Stimulated activated memory B cell treated with anti-CD40 and anti-IgM and Interleukin-4, amounts not matched to agents 10 μg/mL and 1 μg/mL and 100 μg/mL, for 72 hours (primary cell): ENCODE measurements at regions not wholly inside any gene's neighbourhood (a gene's known extent, or its start where the extent isn't known, plus 50 kb on each side); places are given as distances from the start of the nearest gene placed in this dataset.

Experiments
- ATAC-seq: fragments of 150-1000 bp; cut with Tn5 transposase; 2 replicates; pipeline ENCODE4 v1.10.0; 2021
- H3K27ac Mint-ChIP-seq: one replicate; pipeline ENCODE4 v1.8.0; 2022; ENCODE audit warnings: mild to moderate bottlenecking, mixed read lengths
- H3K27me3 Mint-ChIP-seq: one replicate; pipeline ENCODE4 v1.8.0; 2022; ENCODE audit warnings: mixed read lengths
- H3K36me3 Mint-ChIP-seq: one replicate; pipeline ENCODE4 v1.8.0; 2022; ENCODE audit warnings: mixed read lengths
- H3K4me1 Mint-ChIP-seq: one replicate; pipeline ENCODE4 v1.8.0; 2022; ENCODE audit warnings: mixed read lengths
- H3K4me3 Mint-ChIP-seq: one replicate; pipeline ENCODE4 v1.8.0; 2022; ENCODE audit warnings: mild to moderate bottlenecking, moderate library complexity, mixed read lengths
- H3K9me3 Mint-ChIP-seq: one replicate; pipeline ENCODE4 v1.8.0; 2022; ENCODE audit warnings: mixed read lengths

- no peaks in the 10 kb centered on the region for H3K9me3 Mint-ChIP-seq
- ATAC-seq, result no peak
- H3K4me1 Mint-ChIP-seq, result peaks cover 46% of the 10 kb centered on the region
- no peak overlapping the region for H3K4me3 Mint-ChIP-seq
- peak overlapping the region; percentile 90 for H3K27ac Mint-ChIP-seq
- H3K36me3 Mint-ChIP-seq, result peaks cover 21% of the 10 kb centered on the region
- H3K27me3 Mint-ChIP-seq, result peaks cover 46% of the 10 kb centered on the region
Measured at GRCh38 chr9:129491487-129491855, 129.4 kb downstream of the C9orf50 start.

- H3K27ac Mint-ChIP-seq, result peak overlapping the region; percentile 90
- H3K36me3 Mint-ChIP-seq, result peaks cover 21% of the 10 kb centered on the region
- H3K27me3 Mint-ChIP-seq, result peaks cover 45% of the 10 kb centered on the region
- H3K4me1 Mint-ChIP-seq, result peaks cover 45% of the 10 kb centered on the region
- no peaks in the 10 kb centered on the region for H3K9me3 Mint-ChIP-seq
- no peak for ATAC-seq
- peak overlapping the region; percentile 48 for H3K4me3 Mint-ChIP-seq
Measured at GRCh38 chr9:129490583-129491486, 130.1 kb downstream of the C9orf50 start.

DNA sequence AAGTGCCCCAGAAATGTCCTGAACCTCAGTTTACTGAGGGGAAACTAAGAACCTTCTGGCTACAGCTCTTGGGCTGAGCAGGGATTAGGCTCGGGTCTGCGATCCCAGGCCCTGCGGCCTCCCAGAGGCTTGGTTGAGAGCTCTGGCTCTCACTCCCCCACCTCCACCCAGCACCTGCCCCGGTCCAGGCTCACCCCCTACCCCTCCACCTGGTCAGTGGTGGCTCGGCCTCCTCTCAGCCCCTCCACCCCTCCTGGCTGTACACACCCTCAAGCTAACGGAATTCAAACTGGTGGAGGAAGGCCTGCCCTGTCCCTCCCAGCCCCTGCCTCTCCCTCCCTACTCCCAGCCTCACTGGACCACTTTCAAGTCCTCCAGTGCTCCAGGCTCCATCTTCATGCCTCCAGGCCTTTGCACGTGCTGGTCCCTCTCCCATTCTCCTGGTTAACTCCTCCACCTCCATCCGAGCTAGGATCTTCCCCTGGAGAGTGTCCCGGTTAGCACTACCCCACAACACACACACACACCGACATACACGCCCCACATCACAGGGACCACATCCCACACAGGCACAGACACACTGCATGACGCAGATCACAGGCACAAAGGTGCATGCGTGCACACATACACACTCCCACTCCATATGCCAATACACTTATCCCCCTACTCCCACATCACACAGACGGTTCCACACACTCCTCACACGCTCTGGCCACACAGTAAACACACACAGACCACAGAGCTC is 130.9 kb downstream of the C9orf50 start:
- H3K27me3 Mint-ChIP-seq, result peaks cover 45% of the 10 kb centered on the region
- peak overlapping the region; percentile 90 for H3K27ac Mint-ChIP-seq
- peaks cover 38% of the 10 kb centered on the region for H3K4me1 Mint-ChIP-seq
- no peak for ATAC-seq
- peak overlapping the region; percentile 70 for H3K4me3 Mint-ChIP-seq
- H3K36me3 Mint-ChIP-seq, result peaks cover 21% of the 10 kb centered on the region
- no peaks in the 10 kb centered on the region for H3K9me3 Mint-ChIP-seq

DNA sequence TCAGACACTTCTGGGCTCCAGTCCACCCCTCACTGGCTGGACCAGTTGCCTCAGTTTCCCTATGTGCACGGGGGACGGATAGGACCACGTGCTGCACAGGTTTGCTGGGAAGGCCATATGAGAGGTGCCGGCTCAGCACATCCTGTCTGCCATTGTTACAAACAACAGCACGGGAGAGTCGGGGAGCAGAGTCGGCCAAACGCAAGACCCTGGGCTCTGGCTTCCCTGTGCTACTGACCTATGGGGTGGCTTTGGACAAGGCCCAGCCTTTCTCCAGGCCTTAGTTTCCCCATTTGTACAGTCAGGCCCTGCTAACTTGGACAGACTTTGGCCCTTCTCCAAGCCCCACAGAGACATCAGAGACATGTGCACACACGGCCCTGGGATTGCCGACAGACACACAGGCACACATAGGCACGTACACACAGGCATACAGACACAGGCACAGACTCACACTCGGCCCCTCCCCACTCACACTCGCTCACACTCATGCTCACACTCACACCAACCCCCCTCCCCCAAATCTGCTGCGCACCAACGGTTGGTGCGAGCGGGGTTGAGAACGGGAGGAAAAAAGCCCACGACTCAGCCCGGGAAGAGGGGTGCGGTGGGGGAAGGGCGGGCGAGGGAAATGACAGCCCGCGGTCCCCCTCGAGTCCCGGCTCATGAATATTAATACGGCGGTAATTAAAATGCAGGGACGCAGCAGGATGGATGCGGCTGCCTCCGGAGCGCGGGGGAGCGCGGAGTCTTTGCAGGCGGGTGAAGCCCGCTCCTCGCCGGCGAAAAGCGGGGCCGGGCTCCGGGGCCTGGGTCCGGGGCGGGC is 133.0 kb downstream of the C9orf50 start:
- Mint-ChIP-seq H3K4me1 (peaks cover 41% of the 10 kb centered on the region), H3K27me3 (peaks cover 42% of the 10 kb centered on the region), H3K4me3 (peak overlapping the region; percentile 81), H3K36me3 (peaks cover 15% of the 10 kb centered on the region), H3K27ac (peak overlapping the region; percentile 90), H3K9me3 (no peaks in the 10 kb centered on the region)
- ATAC-seq, result peak; percentile 35

DNA sequence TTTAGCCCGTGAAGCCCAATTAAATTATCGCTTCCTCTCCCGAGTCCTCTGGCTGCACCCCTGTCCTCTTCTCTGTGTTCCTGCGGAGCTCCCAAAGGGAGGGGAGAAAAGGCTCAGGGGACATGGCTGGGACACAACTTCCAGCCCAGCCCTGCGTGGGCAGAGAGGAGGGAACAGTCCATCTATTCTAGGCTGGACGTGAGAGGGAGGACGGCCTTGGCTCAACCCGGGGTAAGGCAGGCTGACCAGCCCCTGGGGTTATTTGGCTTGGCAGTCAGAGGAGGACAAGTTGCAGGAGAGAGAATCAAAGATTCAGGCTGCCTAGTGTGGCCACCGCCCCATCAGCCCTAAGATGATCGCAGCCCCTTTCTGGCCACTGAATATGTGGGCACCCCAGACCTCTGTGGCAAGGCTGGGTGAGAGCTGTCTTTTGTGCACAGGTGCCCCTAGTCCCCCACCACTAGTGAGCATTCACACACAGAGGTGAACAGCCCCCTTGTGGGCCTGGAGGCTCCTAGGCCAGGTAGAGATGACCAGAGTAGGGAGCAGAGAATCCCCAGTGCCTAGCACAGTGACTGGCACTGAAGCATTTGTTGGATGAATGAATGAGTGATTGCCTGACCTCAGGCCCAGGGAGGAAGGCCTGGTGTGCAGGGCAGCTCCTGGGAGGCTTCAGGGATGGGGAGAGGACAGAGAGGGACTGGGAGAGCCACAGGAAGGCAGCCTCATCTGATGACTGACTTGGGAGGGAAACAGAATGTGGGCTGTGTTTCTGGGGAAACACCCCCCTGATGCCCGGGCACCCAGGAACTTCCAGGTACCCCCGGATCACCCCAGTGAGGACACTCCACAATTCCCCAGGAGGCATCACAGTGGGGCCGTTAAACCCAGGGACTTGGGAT is 133.9 kb downstream of the C9orf50 start:
- Mint-ChIP-seq H3K4me3 (peak overlapping the region; percentile 48), H3K36me3 (peaks cover 15% of the 10 kb centered on the region), H3K9me3 (no peaks in the 10 kb centered on the region), H3K4me1 (peaks cover 41% of the 10 kb centered on the region), H3K27me3 (peaks cover 34% of the 10 kb centered on the region), H3K27ac (peak overlapping the region; percentile 90)
- ATAC-seq, result no peak

DNA sequence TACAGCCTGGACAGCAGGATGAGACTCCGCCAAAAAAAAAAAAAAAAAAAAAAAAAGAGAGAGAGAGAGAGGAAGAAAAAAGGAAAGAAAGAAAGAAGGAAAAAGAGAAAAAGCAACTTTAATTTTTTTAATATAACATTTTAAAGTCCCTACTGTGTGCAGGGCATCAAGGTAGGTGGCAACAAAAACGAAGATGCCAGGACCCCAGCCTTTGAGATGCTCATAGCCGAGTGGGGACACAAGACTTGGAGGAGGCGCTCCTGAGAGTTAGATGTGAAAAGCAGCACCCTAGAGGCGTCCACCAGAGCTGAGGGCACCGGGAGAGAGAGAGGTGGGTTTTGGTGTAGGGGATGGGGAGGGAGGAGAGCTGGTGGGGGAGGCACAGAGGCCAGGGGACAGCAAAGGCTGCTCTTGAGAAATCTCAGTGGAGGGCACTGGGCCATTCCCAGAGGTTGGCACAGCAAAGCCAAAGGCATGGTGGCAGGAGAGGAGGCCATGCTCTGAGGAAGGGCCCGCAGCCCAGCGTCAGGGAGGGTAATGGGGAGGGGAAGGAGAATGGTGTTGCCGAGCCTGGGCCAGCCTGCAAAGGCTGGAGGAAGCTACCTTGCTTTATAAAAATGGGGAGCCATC is 135.6 kb downstream of the C9orf50 start:
- H3K4me3 Mint-ChIP-seq, result no peak overlapping the region
- peaks cover 33% of the 10 kb centered on the region for H3K27me3 Mint-ChIP-seq
- no peaks in the 10 kb centered on the region for H3K9me3 Mint-ChIP-seq
- peaks cover 34% of the 10 kb centered on the region for H3K4me1 Mint-ChIP-seq
- peaks cover 3% of the 10 kb centered on the region for H3K36me3 Mint-ChIP-seq
- ATAC-seq, result no peak
- no peak overlapping the region for H3K27ac Mint-ChIP-seq

DNA sequence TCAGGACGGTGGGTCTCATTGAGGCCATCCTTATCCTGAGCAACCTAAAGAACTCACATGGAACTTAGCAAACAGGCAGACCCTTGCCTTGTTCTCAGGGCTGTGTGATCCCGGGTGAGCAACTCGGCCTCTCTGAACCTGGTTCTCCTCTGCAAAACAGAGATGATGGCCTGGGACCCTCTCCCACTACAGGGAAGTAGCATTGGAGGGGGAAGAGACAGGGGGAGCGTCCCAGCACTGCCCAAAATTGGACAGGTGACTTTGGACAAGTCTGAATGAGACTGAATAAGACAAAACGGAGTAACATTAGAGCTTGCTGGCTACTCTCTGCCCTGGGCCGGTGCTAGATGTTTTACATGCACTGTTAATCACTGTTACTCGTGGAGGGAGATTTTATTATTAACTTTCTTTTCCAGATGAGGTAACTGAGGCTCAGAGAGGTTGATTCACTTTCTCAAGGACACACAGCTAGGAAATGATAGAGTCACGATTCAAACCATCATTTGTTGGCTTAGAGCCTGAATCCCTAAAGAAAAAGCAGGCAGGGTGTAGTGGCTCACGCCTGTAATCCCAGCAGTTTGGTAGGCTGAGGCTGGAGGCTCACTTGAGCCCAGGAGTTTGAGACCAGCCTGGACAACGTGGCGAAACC is 136.4 kb downstream of the C9orf50 start:
- Mint-ChIP-seq H3K9me3 (no peaks in the 10 kb centered on the region), H3K36me3 (no peaks in the 10 kb centered on the region), H3K27me3 (peaks cover 30% of the 10 kb centered on the region), H3K27ac (peak overlapping the region; percentile 8), H3K4me3 (no peak overlapping the region), H3K4me1 (peaks cover 30% of the 10 kb centered on the region)
- ATAC-seq, result no peak

DNA sequence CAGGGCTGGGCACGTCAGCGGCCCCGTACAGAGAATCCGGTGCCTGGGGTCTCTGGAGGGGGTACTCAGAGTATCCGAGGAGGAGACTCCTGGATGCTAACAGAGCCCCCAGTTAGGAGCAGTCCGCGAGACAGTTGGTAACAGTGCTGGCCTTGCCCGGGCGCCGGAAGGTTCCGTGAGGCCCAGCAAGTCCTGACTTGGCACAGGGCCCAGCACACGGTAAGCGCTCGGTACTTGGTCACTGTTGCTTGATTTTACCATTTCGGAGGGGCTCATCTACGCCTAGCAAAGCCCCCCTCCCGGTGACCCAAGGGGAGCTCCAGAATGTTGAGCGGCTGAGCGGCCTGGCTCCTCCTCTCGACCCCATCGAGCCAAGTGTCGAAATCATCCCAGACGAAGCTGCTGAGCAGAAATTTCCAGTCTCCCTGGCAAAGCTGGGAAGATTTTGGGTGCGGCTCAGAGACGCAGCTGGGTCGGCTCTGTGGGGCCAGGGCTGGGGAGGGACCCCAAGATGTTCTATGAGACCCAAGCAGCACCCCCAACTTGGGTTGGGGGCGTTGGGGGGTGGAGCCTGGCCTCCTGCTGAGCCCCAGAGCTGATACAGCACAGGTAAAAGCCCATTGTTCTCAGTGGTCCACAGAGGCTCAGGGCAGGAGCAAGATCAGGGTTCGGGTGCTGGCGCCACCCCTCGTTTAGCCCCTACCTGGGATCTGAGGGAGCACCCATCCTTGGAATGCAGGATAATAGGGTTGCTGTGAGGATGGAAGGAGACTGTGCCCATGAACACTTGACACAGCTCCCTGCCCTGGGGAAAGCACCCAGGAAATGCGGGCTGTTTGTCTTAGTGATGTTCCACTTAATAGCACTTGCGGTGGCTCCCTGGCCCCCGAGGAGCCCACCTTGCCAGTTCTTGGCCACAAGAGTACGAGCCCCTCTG is 137.2 kb downstream of the C9orf50 start:
- Mint-ChIP-seq H3K4me3 (peak overlapping the region; percentile 49), H3K27me3 (peaks cover 37% of the 10 kb centered on the region), H3K4me1 (peaks cover 24% of the 10 kb centered on the region), H3K27ac (peak overlapping the region; percentile 8), H3K36me3 (no peaks in the 10 kb centered on the region), H3K9me3 (no peaks in the 10 kb centered on the region)
- no peak for ATAC-seq

DNA sequence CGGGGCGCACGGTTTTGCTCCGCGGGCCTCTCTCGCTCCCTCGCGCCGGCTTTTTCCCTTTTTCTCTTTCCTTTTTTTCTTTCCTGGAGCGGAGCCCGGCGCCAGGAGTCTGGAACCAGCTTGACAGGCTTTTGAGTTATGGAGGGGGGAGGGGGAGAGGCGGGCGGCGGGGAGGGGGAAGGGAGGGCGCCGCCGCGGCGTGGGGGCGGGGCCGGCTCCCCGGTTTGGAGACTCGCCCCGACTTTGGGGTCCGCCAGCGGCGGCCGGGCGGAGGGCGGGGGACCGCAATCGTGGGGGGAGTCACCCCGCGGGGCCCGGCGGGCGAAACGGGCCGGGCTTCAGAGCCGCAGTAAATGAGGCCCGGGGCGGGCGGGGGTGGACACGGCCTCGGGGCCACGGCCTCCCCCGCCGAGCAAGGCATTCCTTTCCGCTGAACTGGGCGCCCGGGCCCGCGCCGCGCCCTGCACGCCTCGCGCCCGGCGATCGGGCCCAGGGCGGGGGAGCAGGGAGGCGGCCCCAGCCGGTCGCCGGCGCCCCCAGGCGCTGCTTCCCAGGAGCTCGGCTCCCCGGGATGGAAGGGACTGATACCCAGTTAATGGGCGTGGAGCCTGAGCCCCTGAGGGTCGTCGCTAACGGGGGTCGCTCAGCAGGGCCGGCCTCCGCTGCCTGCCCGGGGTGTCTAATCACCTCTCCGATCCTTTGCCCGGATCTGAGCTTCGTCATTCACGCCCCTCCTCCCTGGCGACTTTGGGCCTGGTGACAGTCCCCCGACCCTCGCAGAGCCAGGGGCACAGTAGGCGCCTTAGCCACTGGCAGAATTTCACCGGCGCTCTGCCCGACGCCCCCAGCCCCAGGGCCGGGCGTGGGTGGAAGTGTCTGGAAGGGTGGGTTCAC is 138.1 kb downstream of the C9orf50 start:
- Mint-ChIP-seq H3K27me3 (peaks cover 46% of the 10 kb centered on the region), H3K9me3 (no peaks in the 10 kb centered on the region), H3K4me1 (peaks cover 18% of the 10 kb centered on the region), H3K27ac (no peak overlapping the region), H3K36me3 (no peaks in the 10 kb centered on the region), H3K4me3 (peak overlapping the region; percentile 49)
- ATAC-seq, result peak; percentile 25

DNA sequence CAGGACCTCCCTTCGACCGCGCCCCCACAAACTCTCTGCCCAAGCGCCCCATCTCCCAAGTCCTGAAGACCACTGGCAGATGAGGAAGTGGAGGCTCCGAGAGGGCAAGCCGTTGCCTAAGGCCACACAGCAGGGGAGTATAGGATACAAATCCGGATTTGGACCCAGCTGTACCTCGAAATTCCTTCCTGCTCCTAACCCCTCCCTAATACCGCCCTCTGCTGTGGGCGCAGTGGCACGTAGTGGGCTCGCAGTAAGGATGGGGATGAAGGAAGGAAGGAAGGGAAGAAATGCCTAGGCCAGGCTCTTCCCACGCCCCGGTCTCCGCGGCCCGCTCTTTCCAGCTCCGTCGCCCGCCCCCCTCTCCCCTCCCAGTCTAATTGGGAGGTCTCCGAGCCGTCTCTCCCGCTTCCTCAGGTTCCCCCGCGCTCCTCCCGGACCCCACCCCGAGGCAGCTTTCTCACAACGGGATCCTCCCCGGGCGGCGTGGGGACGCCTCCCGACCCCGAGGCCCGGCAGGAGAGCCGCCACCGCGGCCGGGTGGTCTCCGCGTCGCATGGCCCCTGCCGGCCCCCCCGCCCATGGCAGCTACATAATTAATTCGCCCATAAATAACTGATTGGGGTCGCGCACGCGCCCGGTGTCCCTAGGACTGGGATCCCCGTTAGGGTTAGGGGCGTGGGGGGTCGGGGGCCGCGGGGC is 138.9 kb downstream of the C9orf50 start:
- no peak for ATAC-seq
- no peak overlapping the region for H3K27ac Mint-ChIP-seq

DNA sequence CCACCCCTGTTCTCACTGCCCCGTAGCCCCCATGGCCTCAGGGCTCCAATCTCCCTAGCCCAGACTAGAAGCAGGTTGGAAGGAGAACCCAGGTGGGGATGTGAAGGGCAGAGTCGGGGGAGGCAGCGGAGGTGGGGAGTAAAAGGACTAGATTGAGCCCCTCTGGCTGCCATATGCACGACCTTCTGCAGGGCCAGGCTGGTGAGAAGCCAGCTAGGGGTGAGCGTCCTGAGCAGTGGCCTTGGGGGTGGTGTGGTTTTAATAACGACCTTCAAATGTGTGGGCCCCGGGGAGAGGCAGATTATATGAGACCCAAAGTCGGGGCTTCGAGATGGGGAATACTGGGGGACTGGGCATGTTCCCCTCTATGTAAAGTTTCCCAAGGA is 139.5 kb downstream of the C9orf50 start:
- no peak for ATAC-seq
- H3K4me3 Mint-ChIP-seq, result peak overlapping the region; percentile 2
- no peak overlapping the region for H3K27ac Mint-ChIP-seq
- peaks cover 46% of the 10 kb centered on the region for H3K27me3 Mint-ChIP-seq
- no peaks in the 10 kb centered on the region for H3K9me3 Mint-ChIP-seq
- no peaks in the 10 kb centered on the region for H3K36me3 Mint-ChIP-seq
- H3K4me1 Mint-ChIP-seq, result peaks cover 10% of the 10 kb centered on the region

More for the DNA sequence above, 138.9 kb downstream of the C9orf50 start:
- Mint-ChIP-seq H3K27me3 (peaks cover 46% of the 10 kb centered on the region), H3K4me3 (no peak overlapping the region), H3K36me3 (no peaks in the 10 kb centered on the region), H3K4me1 (peaks cover 10% of the 10 kb centered on the region), H3K9me3 (no peaks in the 10 kb centered on the region)
